Non-pigmented ciliary epithelial cell (primary cell): ENCODE measurements at regions not wholly inside any gene's neighbourhood (a gene's known extent, or its start where the extent isn't known, plus 50 kb on each side); places are given as distances from the start of the nearest gene placed in this dataset.
"Not testable (repeated sequence)": the region's sequence is repeated elsewhere in the genome, so short reads cannot be mapped to it uniquely, and the experiment has no call there.

ENCODE experiments used
- DNase-seq: peaks from one replicate; pipeline ENCODE4 v3.0.0-alpha.2; 2010; ENCODE audit warnings: low read depth

DNA sequence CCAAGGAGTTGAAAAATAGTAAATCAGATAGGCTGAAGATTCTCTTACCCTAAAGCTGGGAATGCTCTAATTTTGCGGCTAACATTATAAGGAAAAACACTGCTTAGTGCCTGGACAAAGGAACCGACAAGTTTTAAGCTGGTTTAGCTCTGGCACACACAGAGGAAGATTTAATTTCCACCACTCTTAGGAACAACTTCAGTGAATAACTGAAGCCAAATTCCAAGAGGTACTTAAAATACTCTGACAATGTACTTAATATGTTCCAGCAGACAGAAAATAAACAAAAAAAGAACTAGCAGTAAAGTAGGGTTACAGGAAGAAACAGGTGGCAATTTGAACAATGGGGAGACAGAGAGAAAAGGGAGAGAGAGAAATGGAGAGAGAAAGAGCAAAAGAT, 340.8 kb upstream of the NDST4 start:
- no peak for DNase-seq

DNA sequence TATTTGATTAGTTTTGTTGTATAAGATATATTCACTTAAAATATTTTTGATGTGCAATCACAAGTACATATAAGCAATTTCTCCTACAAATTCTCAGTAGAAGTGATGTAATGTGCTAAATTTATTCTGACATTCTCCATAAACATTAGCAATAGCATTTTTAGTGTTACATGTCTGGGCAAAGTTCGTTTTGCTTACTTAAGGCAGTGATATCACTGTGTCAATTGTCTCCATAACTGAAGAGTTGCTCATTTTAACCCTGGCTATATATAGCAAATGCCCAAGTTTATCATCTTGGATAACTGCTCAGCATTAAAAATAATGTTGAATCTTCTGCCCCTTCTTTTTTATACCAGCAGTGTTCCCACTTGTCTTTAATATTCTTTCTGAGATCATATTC, 340.0 kb upstream of the NDST4 start:
- peak; percentile 27 for DNase-seq

DNA sequence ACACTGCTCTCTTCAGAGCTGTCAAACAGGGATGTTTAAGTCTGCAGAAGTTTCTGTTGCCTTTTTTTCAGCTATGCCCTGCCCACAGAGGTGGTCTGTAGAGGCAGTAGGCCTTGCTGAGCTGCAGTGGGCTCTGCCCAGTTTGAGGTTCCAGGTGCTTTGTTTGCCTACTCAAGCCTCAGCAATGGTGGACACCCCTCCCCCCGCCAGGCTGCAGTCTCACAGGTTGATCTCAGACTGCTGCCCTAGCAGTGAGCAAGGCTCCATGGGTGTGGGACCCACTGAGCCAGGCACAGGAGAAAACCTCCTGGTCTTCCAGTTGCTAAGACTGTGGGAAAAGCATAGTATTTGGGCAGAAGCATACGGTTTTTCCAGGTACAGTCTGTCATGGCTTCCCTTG, 338.8 kb upstream of the NDST4 start:
- DNase-seq, result not testable (repeated sequence)

DNA sequence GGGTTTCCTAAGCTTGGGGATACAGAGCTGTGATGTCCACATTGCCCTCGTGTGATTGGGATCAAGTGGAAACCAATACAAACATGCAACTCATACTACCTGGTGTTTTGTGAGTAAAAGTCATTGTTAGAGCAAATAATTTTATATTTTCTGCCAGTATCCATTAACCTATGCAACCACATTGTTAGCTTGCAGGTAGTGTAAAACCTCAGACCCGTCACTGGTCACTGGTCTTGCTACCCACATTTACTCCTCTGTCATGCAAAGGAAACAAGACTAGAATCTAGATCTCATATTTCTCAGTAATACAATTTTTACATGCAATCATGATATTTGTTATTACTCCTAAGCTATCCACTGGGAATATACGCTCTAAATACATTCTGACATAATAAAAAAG, 324.3 kb upstream of the NDST4 start:
- DNase-seq, result no peak

DNA sequence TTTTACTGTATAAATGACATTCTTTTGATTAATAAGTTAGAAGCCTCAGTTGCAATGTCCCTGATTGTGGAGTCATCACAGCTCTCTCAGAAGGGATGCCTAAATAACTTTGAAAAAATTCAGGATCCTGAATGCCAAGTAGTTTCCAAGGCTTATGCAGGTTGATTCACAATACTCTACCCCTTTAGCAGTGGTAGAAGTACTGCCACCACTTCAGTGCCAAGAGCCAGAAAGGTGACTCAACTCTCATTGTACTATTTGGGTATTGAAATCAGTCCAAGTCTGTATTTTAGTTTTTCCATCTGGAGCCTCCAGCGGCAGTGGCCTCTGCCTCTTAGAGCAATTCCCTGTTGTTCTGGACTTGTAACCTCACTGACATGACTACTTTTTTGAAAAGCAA, 320.1 kb upstream of the NDST4 start:
- no peak for DNase-seq

DNA sequence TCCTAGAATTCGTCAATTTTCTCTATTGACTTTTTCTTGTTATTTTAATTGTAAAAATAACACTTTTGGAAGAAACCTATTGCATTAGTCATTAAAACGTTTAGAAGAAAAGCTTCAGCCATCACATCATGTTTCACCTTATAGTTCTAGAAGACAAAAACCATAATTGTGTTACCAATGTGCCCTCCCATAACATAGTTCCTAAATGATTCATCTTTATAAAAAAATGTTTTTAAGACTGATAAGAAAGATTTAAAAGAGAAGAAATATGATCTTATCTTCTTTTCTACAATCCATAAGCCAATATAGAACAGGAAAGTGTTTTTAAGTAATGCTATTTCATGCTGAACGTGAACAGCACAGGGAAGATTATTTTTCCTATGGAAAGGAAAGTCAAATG, 316.6 kb upstream of the NDST4 start:
- no peak for DNase-seq

DNA sequence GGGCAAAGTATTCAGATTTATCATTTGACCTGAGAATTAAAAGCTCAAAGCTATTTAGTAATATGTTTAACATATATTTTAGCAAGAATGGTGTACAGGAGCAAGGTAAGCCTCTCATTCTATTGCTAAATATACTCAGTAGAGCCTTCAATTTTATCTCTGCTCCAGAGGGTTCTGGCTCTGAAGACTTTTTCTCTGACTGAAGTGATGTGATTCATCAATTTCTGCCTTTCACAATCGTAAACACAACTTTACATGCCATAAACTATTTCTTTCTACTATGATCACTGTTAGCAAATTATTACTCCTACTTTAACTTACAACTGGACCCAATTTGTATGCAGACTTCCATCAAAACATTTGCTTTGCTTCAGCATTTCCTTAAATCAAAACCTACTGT, 315.0 kb upstream of the NDST4 start:
- DNase-seq, result no peak

DNA sequence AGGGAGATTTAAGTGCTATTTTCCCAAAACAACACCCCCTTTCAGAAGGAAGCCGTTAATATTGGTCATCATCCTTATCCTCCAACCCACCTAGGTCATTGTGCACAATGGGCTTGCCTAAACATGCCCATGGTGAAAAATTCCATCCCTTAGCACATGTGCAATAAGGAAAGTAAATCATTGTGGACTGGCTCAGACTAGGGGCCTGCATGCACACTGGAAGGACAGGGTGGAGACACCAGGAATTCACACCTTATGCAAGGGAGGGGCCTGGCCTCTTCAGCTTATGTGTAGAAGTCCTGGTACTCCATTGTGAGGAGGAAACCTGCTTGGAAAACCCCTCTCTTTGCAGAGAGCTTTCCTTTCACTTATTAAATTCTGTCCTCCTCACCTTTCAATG, 311.4 kb upstream of the NDST4 start:
- DNase-seq, result no peak

DNA sequence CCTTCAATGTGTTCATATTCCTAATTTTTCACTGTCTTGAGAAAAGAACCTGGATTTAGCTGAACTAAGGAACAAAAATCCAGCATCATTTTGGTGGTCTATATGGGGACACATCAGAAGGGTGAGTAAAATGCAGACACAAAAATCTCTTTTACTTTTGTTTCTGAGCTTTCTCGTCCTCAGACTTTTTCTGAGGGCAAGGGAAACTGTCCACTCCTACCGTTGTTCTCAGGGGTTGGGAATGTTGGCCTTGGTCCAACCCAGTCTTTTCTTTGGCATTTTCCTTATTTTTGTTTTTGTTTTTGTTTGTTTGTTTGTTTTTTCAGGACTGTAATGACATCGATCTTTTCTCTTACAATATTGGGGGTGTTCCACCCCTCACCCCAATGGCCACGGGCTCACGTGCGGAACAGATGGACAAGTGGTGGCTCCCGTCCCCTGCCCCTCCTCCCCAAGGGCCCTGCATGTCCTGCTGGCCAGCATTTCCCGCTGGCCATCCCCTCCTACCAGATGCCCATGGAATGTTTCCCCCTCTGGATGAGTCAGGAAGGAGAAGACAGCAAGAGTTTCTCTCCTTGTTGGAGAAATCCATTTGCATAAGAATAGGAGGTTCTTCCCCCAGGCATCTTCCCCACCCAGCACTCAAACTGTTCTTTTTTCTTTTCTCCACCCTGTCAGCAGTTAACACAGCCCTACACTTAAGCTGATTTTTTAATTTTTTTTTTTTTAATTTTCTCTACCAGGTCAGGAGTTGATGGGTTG, 305.4 kb upstream of the NDST4 start:
- no peak for DNase-seq

DNA sequence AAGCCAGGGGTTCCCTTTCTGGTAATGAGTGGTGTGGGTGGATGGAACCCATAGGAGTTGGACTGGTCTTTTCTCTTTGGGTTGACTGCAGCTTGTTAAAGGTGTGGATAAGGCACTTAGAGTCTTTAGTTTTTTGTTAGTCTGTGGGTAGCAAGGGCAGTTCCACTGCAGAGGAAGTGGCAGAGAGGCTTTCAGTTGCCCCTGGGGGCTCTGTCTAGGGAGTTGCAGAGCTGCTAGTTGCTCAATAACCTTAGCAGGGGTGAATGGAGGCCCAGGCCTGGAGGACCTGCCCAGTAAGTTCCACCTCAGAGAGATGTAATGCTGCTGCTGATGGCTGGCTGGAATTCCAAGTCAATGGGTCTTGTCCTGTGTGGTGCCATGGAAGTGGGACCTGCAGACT, 282.6 kb upstream of the NDST4 start:
- no peak for DNase-seq

DNA sequence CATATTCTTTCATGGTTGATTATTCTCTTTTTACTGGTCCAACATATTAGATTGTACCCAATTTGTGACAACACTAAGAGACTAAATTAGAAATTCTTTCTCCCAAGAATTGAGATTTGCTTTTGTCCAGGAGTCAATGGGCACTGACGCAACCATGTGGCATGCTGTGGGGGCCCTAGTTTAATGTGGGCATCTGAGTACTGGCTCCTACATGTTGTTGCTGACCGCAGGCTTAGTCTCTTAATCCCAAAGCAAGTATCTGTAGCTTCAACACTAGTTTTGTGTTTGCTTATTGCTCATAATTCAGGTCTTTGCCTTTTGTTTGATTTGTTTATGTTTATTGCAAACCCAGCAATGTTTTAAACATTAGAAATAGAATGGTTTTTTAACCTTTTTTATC, 263.4 kb upstream of the NDST4 start:
- no peak for DNase-seq

DNA sequence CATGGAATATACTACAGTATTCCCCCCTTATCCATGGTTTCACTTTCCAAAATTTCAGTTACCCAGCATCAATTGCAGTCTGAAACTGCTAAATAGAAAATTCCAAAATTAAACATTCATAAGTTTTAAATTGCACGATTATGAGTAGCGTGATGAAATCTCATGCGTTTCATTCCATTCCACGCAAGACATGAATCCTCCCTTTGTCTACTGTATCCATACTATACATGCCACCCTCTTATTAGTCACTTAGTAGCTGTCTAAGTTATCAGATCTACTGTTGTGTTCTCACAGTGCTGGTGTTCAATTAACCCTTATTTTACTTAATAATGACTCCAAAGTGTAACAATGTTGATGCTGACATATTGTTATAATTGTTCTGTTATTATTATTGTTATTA, 261.2 kb upstream of the NDST4 start:
- DNase-seq, result no peak

DNA sequence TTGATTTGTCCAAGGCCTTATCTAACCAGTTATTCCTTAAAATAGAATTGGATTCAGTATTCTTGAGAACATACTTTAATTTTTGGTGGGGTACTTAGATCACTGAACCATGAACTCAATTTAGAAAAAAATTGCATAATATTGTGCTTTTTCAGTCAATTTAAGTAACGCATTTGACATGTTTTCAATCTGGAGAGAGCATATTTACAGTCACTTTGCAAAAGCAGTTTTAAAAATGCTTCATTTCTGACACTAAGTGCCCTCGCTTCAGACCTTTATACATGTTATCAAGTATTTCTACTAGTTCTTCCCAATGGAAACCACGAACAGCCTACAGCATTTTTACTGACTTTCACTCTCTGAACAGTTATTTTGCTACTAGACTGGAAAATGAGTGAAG, 257.1 kb upstream of the NDST4 start:
- DNase-seq, result no peak

DNA sequence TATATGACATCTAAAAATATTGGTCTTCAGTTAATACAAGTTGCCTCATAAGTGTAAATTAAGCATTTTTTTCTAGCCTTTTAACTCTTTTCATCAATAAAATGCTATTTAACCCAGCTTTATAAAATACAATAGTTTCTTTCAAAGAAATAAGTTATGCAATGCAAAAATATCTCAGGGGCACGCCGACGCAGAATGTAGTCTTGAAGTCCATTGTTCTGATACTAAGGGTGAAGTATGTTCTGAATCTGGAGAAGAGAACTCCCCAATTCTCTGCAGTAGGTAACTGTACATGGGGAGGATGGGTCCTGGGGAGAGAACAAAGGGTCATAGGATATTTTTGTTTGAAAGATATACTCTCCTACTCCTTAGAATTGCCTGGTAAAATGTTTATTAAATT, 256.6 kb upstream of the NDST4 start:
- no peak for DNase-seq

DNA sequence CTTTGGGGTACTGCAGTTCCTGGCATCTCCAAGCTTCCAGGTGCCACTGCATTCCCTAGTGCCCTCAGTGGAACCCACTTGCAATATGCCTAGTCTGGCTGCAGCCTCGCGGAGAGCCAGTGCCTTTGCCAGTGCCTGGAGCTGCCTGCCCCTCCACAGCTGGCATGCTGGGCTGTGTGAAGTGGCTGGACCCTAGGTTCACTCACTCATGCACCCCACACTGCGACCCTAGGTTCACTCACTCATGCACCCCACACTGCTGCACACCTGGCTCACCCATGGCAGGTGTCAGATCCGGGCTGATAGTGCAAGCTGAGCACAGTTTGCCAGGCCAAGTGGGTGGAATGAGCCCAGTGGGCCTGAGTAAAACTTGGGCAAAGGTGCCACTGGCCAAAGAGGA, 253.0 kb upstream of the NDST4 start:
- no peak for DNase-seq

DNA sequence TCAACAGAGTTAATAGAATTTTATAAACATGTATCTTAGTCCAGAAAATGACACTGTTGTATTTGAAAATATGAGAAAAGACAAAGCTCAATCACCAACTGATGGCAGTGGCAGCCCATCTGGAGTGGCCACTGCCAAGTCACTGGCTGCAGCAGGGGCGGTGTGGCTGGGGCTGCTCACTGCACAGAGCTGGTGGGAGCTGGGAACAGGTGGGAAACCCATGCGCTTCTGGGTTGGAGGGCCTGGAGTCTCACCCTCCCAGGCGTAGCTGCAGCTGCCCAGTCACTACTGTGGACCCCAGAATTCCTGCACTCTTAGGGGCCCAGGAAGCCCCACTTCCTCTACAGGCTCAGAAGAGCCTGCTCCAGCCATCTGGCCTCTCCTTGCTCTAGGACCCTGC, 251.8 kb upstream of the NDST4 start:
- DNase-seq, result no peak

DNA sequence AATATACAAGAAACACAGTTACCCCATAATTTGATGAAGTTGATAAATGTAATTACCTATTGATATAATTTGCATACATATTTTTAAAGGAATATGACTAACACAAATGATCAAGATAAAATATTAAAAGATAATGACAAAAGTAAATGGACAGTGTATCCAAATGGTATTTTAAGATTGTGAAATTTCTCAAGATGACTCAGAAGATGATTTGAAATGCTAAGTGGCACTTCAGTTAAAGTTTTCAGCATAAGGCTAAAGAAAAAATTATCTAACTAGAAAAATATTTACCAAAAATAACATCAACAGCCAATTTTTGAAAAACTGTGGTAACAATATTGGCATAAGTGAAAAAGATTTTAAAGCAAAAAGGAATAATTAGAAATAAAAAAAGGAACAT, 248.4 kb upstream of the NDST4 start:
- no peak for DNase-seq

DNA sequence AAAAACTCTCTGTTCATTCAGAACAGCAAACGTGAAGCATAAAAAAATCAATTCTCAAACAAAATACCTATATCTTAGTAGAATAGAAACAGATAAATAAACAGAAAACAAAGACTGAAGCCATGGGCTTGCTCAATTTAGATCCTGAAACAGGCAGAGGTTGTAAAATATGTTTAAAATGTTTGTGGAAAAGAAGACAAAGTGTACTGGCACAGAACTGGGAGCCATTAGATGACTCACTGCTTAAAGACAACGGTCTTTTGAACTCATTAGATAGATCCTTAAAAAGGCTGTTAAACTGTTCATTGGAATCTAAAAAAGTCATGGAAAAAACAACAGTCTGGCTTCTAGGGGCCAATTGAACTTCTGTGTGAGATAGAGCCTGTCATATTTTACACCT, 247.0 kb upstream of the NDST4 start:
- no peak for DNase-seq

DNA sequence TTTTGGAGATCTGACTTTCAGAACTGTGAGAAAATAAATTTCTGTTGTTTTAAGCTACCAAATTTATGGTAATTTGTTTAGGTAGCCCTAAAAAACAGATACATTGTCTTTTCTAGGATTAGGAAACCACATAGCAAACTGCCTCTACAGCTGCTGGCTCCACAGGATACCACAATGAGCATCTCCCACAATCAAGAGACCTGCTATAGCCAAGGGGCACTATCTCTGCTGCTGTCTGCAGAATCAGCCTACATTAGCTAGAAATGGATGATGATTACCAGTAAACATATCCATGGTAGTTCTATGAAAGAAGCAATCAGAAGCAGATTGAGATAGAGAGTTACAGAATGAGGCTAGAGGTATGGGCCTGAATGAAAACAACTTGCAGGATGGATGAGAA, 244.4 kb upstream of the NDST4 start:
- no peak for DNase-seq

DNA sequence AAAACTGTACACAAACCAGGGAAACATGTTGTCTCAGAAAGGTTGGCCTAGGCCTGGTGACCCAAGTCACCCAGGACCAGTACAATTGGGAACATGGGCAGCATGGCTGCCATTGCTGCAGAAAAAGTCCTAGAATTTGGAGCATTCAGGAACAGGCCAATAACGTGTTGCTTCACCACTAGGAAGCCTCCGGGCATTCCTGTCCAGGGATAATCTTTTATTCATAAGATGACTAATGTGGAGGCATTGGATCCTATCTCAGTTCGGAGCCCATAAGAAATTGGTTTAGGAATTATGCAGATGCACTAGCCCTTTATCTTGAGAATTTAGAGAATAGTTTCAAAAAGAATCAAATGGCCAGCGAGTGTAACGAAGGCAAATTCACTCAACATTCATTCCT, 242.8 kb upstream of the NDST4 start:
- no peak for DNase-seq

DNA sequence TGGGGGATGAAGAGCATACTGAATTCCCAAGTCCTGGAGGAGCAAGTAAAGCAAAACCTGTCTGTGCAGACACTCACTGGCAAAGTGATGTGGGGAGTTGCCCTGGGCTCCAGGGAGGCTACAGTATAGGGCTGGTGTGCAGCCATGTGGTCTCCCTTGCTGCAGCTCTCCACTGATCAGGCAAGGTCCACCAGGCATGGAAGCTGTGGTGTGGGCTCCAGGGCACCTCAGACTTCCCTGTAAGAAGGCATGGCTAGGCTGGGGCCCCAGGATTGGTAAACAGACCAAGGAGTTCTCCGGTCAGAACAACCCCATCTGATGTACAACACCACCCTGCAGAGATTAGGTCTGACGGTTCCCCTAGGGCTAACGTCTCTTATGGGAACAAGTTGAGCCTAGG, 241.9 kb upstream of the NDST4 start:
- no peak for DNase-seq

DNA sequence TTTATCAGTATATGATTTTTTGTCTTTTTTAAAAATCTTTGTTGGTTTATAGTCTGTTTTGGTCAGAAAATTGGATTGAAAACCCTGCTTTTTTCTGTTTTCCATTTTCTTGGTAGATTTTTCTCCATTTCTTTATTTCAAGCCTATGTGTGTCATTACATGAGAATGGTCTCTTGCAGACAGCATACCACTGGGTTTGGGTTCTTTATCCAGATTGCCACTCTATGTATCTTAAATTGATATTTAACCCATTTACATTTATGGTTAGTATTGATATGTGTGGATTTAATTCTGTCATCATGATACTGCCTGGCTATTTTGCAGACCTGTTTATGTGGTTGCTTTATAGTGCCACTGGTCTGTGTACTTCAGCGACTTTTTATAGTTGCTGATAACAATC, 239.9 kb upstream of the NDST4 start:
- DNase-seq, result no peak

DNA sequence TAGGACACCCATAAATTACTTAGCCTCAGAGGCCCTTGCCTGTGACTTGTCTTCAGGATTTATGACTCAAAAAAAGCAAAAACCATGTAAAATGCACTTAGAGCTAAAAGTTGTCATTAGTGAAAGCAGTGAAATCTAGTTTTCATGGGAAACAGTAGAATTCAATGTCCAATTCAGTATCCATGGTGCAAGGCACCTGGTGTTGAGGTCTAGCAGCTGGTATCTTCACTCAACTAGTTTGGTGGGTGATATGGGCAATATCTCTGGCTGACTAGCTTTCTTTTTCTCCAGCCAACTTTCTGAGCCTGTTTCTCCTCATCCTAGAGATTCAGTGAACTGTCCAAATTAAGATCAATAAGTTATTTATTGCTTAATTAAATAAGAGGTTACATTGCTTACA, 229.8 kb upstream of the NDST4 start:
- DNase-seq, result no peak

DNA sequence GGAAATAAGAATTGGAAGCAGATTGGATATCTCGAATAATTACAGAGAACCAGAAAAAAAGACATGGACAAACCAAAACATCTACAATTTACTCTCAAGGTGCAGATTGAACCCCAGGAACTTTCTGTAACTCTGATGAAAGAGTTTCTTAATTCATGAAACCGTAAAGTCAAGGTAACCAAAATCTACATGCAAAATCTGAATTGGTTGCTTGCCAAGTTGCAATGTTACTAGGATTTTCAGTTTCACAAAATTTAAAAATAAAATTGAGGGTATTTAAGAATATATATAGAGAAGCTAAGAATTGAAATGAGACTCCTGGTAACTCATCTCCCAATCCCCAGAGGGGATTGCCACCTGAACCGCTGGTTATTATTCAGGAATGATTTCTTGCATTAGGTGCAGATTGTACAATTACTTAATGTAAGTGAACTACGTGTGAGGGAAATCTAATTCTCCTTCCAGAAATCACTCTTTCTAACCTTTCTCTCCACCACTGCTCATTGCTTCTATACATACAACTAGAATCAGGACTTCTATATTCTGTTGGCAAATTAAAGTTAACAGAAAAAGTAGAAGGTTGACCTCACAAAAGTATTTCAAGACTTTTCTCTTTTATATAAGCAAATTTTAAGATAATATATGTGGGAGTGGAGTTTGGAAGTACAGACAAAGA, 221.5 kb upstream of the NDST4 start:
- DNase-seq, result no peak
